ENCODE measurements at regions not wholly inside any gene's neighbourhood (a gene's known extent, or its start where the extent isn't known, plus 50 kb on each side); places are given as distances from the start of the nearest gene placed in this dataset.
"Not testable (repeated sequence)": the region's sequence is repeated elsewhere in the genome, so short reads cannot be mapped to it uniquely, and the experiment has no call there.

DNA sequence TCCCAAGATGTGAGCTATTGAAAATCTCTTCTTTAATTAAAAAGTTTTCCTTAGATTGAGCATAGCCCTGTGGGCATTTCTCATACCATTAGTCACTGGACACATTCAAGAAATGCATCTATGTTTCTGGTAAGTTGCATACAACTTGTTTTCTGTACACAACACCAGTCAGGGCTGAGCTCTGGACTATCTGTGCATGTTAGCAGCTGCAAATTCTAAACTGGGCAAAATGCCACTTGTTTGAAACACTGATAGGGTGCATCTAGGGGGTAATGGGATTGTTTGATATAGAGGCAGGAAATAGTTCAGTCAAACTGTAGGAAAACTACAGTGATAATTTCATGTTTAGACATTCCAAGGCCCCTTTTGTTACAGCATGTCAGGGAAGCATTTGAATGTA, 145.6 kb upstream of the NPY start:
- DNase-seq = no peak

DNA sequence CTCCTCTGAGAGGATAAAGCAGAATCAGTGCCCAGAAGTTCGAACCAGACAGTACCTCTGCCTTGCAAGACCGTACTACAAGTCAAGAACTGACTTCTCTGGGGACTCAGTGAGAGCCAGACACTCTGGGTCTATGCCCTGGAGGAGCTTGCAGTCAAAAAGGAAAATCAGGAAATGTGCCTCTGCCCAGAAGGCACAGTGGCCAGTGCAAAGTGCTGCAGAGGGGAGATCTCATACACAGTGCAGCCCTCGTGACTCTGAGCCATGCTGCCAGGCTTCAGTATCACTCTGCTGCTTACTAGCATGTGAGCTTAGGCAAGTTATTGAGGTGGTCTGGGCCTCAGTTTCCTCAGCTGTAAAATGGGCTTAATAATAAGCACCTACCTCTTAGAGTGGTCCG, 144.0 kb upstream of the NPY start:
- DNase-seq = no peak

DNA sequence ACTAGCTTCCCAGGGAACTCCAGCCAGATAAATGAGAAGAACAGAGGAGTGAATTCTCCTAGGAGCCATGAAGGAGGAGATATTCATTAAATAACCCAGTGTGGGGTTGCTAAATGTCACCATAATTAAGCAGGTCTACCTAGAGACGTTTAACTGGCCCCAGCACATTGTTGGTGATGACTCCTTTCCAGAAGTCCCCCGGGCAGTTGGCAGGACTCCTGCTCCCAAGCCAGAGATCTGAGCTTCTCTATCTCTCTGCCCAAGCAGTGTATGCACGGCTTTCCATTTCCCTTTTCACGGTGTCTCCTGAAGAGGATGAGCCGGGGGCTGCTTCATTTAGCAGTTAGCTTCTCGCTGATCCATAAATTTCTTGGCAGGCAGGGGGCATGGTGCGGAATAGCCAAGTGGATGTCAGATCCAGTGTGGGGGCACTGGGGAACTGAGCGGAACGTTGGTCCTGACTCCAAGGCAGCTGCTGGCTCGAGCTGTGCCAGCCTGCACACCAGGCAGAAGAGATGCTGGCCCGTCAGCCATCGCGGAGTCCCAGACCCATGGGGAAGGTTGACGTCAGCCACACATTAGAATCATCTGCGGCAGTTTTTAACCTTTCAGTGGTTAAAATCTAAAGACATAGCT, 142.0 kb upstream of the NPY start:
- DNase-seq = no peak

DNA sequence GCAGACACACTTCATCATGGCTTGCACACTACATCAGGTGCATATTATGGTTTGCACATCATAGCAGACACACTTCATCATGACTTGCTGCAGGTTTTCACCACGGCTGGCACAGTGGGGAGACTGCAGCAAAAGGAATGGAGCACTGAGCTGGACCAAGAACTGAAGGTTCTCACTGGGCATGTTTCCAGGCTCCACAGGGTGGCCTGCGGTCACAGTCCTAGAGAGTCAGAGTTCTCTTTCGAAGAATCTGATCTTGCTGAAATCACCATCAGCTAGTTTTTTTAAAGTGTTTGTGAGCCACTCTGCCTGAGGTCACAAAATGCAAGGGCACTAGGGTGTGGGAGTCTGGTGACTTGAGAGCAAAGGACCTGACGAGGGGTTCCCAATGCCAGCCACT, 140.4 kb upstream of the NPY start:
- DNase-seq = no peak

DNA sequence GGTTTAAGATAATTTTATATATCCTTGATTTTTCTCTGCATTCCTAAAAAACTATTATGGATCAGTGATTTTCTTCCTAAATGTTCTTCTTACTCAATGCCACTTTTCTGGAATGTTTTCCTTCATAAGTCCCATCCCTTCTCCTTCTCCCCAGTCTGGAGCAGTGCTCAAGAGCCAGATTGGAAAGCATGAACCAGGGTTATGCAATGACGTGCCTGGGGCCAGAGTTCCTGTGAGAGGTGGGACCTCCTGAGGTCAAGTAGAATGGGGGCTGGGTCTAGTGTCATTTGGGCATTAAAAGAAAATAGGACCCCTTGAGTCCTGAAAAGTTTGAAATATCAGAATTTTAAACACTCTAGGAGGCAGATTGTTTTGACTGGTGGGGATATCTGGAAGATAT, 132.0 kb upstream of the NPY start:
- no peak for DNase-seq

DNA sequence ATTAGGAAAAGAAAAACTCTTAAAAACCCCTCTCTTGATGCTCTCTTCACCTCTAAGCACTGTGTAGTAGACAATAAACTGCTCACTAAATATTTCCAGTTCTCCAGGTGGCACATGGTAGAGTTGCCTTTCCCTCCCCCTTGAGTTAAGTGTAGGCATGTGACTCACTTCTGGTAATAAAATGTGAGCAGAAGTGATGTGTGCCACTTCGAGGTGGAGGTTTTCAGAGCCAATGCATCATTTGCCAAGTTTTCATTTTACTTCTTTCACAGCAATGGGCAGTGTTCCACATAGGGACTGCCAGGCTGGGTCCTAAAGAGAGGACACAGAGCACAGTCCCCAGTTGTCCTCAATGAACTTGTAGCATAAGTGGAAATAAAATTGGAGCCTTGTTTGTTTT, 131.6 kb upstream of the NPY start:
- DNase-seq = no peak

DNA sequence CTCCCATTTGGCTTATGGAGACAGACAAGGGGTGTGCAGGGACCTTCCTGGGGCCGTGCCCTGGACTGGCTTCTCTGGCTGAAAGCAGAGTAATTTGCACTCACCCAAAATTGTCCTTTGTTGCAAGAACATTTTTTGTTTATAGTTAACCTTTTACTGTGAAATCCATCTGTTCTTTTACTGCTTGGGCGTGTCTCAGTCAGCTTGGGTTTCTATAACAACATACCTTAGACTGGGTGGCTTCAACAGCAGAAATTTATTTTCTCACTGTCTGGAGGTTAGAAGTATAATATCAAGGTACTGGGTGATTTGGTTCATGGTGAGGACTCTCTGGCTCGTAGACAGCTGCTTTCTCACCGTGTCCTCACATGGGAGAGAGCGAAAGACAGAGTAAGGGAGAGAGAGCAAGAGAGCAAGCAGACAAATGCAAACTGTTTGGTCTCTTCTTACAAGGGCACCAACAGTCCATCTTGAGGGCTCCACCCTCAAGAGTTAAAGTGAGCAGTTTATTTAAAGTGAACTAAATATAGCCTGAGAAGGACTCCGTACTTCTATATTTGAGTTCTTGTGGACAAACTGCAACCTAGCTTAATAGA, 131.0 kb upstream of the NPY start:
- DNase-seq = no peak

DNA sequence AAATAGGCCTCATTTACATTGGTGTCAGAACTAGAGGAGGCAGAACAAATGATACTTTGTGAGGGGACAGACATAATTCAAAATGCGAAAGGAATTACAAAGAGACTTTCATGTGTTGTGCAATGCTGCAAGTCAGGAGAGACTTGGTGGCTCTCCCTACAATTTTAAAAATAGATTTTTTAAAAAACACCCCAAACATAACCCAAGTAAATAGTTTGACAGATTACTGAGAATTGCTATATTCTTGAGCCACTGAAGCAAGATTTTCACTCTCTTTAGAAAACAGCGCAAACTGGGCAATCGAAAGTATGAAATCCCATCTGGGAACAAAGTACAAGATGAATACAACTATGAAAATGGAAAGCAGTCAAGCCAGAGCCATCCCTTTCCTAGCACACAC, 126.3 kb upstream of the NPY start:
- no peak for DNase-seq

DNA sequence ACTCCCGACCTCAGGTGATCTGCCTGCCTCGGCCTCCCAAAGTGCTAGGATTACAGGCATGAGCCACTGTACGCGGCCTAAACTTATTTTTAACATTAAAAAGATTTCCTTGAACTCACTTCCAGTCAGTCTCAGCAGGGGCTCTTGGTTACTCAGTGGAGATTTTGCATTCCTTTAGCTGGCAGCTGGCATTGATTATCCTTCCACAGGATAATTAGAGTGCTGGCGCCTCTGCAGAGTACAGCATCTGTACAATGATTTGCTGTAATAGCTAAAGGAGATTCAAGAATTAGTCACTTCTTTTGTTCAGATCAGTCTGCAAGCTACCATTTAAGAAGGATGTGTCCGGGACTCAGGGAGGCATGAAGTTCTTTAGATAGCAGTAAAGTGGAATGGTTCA, 125.0 kb upstream of the NPY start:
- no peak for DNase-seq

DNA sequence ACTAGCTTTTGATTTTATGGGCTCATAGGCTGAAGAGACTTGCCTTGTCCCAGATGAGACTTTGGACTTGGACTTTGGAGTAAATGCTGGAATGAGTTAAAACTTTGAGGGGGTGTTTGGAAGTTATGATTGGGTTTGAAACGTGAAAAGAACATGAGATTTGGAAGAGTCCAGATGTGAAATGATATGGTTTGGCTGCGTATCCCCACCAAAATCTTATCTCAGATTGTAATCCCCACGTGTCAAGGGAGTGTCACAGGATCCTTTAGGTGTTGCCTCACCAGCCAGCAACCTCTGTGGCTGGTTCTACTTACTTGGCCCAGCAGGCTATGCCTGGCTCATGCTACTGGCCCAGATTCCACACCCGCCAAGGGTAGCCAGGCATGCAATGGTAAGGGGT, 119.6 kb upstream of the NPY start:
- DNase-seq = no peak

DNA sequence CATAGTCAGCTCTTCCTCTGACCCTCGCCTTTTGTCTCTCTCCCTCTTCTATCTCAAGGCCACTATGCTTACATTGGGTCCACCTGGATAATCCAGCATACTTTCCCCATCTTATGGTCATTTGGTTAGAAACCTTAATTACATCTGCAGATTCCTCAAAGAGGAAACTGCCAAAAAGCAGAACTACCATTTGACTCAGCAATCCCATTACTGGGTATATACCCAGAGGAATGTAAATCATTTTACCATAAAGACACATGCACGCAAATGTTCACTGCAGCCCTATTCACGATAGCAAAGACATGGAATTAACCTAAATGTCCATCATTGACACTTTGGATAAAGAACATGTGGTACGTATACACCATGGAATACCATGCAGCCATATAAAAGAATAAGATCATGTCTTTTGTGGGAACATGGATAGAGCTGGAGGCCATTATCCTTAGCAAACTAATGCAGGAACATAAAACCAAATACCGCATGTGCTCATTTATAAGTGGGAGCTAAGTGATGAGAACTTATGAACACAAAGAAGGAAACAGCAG, 114.8 kb upstream of the NPY start:
- no peak for DNase-seq

DNA sequence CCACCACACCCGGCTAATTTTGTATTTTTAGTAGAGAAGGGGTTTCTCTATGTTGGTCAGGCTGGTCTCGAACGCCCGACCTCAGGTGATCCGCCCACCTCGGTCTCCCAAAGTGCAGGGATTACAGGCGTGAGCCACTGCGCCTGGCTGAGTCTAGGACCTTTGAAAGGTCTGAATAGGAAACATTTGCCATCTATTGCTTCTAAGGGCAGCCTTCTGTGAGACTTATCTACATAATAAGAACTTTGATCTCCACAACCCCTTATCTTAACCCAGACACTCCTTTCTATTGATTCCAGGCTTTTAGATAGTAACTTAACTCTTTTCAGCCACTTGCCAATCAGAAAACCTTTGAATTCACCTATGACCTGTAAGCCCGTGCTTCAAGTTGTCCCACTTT, 112.0 kb upstream of the NPY start:
- not testable (repeated sequence) for DNase-seq

DNA sequence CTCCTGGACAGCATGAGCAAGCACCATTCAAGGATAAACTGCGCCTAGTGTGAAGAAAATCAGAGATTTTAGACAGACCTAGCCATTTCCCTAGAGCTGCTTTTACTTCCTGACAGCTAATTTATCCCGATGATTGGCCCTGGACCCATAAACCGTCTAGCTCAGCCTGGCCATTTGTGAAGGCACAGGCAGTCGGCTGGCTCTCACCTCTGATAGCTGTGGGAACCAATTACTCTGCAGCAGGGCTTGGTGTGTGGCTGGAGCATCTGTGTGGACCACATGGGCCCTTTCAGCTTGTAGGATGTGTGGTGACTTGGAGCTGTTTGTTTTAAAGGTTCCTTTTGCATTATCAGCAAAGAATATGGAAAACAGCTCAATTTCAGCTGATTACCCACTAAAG, 111.1 kb upstream of the NPY start:
- no peak for DNase-seq

DNA sequence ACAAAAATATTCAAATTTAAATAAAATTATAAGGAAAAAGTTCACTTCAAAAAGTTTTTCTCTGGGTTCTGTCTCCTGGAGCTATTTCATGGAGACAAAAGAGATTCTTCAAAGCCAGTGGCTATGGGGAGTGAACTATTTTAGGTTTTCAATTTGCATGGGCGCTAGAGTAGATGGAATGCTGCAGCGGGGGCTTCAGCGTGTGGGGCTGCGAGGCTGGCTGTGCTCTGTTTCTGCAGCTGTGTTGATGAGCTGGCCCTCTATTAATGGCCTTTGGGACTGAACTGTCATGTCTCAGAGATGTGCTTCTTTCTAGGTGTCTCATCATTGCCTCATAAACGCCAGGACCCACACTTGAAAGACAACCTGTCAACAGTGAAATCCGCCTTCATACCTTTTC, 108.4 kb upstream of the NPY start:
- DNase-seq = no peak

DNA sequence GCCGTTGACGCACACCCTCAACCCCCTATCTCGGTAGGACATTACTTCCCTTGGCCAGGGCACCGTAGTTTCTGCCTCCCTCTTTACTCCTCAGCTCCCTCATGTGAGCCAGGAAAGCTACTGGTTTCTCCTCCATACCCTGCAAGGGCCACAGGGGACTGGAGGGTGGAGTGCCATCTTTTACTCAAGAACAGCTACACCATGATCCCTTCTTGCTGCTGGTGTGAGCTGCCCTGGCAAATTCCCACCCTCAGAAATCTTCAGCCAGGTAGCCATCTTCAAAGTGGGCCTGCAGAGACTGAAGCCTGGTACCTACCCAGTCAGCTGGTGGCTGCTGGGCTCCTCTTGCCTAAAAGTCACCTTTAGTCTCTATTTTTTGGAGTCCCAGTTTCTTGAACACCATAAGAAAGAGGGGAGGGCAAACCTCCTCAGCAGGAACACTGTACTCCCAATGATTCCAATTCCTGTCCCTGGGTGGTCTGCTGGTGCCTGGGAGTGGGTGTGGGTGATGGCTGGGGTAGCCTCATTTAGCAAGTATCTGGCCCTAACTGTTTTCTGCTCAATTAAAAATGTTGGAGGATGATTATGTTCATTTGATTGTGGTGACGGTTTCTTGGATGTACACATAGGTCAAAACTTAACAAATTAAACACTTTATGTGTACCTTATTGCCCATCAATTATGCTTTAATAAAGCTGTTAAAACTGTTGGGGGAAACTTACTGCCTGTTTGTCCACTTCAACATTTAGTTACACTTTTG, 105.0 kb upstream of the NPY start:
- DNase-seq = no peak

DNA sequence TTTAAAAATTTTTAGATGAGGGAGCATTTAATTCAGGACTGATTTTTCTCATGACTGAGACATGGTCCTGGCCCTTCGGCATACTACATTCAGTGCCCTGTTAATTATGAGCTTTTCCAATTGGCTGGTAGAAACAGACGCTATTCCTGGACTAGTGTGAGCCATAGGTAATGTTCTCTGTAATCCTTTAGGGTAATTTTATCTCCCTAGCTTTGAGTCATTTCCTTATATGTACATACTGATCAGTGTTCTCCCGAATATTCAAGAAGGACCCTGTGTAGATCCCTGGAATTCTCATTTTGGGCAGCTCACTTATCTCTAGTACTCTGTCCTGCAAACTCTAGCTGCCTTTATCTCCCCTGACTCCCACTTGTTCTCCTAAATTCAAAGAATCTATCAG, 92.6 kb upstream of the NPY start:
- DNase-seq = no peak

DNA sequence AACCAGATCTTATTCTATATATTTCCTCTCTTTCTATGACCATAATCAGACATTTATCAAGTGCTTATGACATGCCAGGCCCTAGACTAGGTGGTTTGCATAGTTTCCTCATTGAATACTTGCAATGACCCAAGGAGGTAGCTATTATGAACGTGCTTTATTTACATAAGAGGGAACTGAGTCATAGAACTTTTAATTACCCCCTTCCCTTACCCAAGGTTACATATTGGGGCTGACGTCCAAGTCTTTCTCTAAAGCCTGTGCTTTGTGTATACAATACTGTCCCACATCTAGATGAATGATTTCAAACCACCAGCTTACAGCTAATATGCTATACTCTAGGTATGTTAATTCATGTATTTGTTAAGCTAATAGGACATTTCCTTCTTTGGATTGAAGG, 91.9 kb upstream of the NPY start:
- no peak for DNase-seq

DNA sequence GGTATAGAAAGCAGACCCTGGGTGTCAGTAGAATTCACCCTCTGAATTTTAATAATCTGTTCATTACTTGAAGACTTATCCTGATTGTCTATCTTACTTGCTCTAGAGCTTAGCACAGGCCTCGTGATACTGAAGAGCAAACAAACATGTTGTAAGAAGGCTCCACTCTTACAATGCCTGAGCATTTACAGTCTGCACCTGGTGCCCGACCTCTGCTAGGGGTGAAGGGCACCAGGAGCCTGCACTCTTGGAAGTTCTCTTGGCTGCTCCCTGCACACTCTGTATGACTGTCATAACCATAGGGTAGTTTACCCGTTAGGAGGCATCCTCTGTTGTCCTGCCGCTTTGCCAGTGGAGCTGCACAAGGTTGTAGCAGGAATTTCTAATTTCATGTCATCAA, 91.3 kb upstream of the NPY start:
- no peak for DNase-seq

DNA sequence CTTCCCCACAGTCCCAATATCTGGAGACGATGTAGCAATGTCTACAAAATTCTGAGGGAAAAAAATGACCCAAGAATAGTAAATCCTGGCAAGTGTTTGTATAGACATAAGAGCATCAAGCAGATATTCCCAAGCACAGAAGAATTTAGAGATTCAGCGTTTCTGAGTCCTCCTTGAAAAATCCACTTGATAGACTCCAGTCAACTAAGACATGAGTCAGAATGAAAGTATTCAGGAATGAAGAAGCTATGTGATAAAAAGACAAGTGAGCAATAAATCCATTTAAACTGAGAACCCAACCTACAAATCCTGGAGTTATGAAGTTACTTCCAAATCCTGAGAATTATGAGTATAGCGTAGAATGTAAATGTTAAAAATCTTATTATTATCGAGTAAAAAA, 86.1 kb upstream of the NPY start:
- DNase-seq = no peak

DNA sequence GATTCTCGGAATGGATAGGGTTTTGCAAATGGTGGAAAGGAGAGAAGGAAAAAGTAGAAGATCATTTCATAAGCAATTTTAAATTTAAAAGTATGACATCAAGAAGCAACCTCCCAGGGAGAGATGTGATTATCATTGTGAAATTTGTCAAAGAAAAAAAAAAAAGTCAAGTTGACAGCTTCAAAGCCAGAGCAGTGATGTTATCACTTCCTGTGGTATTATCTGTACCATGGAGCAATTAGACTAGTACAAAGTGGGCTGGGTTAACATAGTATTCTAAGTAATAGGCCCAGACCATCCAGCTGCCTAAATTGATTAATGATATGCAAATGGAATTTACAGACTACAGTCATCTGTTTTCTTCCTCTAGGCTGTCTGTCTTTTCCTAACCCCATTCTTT, 84.0 kb upstream of the NPY start:
- DNase-seq = no peak

DNA sequence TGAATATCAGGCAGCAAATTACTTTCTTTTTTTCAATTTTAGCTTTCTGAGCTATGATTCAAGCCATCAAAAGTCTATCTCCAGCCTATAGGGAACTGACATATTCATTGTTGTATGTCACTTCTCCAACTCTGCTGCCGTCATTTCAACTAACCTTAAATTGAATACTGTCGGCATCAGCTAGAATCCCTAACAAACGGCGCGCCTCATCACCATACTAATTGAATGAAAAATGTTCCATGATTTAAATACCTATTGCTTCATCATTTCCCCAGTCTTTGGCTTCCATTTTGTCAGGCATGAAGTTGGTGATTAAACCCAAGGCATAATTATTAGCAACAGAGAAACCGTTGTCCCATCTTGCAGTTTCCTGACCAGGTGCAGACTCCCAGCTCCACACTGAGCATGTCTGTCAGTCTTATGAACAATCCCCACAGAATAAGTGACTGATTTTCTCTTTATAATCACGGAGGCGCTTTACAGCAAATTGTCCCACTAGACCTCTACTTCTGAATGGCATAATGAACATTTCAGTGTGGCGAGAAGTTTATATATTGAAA, 83.5 kb upstream of the NPY start:
- DNase-seq = no peak

DNA sequence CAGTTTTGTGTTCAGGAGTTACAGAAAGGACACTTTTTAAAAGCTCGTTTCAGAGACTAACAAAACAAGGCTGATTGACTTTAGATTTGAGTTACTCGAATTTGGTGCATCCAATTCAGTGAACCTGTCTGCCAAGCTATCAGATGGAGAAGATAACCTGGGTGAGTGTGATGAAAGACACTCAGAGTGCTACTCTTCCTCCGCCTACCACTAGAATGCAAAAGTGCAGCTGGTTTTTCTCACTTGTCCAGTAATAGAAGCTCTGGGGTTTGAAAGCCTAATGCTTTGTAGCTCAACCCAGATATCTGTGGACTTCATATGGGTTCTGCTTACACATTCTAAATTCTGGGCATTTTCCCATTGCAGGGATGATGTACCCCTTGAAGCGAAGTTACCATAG, 82.8 kb upstream of the NPY start:
- DNase-seq = no peak

DNA sequence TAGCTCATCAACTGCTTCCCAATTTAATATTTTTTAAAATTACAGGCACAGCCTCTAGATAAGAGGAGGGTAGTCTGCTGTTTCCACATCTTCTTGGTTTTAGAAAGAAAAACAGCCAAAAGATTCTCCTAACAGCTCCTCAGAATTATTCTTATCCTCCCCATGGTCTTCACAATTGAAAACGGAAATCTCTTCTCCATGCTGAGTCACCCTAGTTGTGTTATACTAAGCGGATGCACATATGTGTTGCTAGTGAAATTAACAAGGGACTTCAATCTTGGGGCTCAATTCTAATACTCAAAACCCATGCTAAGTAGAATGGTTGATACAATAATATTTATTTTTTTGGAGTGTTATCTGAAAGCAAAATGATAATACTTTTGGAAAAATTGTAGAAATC, 71.9 kb upstream of the NPY start:
- DNase-seq = no peak

DNA sequence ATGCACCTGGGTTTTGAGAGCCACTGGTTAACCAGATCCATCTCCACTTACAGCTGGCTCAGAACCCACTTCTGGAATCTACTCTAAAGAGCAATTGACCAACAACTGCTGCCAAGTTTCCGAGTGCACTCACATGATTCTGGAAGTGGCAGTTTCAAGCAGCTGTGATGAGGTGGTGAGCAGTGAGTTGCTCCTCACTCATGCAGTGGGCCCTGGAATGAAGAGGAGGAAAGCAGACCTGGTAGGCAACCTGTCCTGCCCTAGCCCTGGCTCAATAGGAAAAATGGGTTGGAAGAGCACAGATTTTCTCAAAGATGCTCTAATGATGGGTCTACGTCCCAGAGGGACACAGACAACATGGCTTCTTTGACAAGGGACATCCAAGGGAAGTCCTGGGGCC, 70.7 kb upstream of the NPY start:
- no peak for DNase-seq
